RPMI8226 (cell line): ENCODE measurements at regions not wholly inside any gene's neighbourhood (a gene's known extent, or its start where the extent isn't known, plus 50 kb on each side); places are given as distances from the start of the nearest gene placed in this dataset.

Experiments
- DNase-seq: peaks from one replicate; pipeline ENCODE4 v3.0.0-alpha.2; 2015

- no peak for DNase-seq
These were observed 187.9 kb upstream of the PDE5A start for GRCh38 chr4:119816473-119816872.

GRCh38 chr4:119810001-119810400 lies 181.4 kb upstream of the PDE5A start:
- DNase-seq: no peak

GRCh38 chr4:119804404-119804803 lies 175.8 kb upstream of the PDE5A start:
- DNase-seq: no peak

- DNase-seq: no peak
These were observed 168.8 kb upstream of the PDE5A start for GRCh38 chr4:119797238-119797894.

- no peak for DNase-seq
These were observed 167.5 kb upstream of the PDE5A start for GRCh38 chr4:119795986-119796578.

- no peak for DNase-seq
These were observed 166.1 kb upstream of the PDE5A start for GRCh38 chr4:119794681-119795080.

GRCh38 chr4:119794113-119794512 lies 165.5 kb upstream of the PDE5A start:
- DNase-seq: no peak

GRCh38 chr4:119788349-119789266 lies 160.0 kb upstream of the PDE5A start:
- peak; percentile 22 for DNase-seq

GRCh38 chr4:119785963-119786362 lies 157.4 kb upstream of the PDE5A start:
- DNase-seq: peak; percentile 42

- DNase-seq: peak; percentile 4
These were observed 154.8 kb upstream of the PDE5A start for GRCh38 chr4:119783189-119783983.

- no peak for DNase-seq
These were observed 152.4 kb upstream of the PDE5A start for GRCh38 chr4:119781044-119781443.

GRCh38 chr4:119774840-119775239 lies 146.2 kb upstream of the PDE5A start:
- DNase-seq: no peak

GRCh38 chr4:119765951-119766350 lies 137.3 kb upstream of the PDE5A start:
- no peak for DNase-seq

GRCh38 chr4:119765469-119765868 lies 136.9 kb upstream of the PDE5A start:
- DNase-seq: no peak

GRCh38 chr4:119763386-119763785 lies 134.8 kb upstream of the PDE5A start:
- DNase-seq: no peak

GRCh38 chr4:119755599-119755998 lies 127.0 kb upstream of the PDE5A start:
- no peak for DNase-seq

- DNase-seq: no peak
These were observed 124.3 kb upstream of the PDE5A start for GRCh38 chr4:119752936-119753335.

- no peak for DNase-seq
These were observed 122.2 kb upstream of the PDE5A start for GRCh38 chr4:119750771-119751170.

- no peak for DNase-seq
These were observed 121.4 kb upstream of the PDE5A start for GRCh38 chr4:119750048-119750447.

- DNase-seq: no peak
These were observed 120.2 kb upstream of the PDE5A start for GRCh38 chr4:119748853-119749252.

- DNase-seq: no peak
These were observed 118.3 kb upstream of the PDE5A start for GRCh38 chr4:119746951-119747350.

- DNase-seq: no peak
These were observed 116.7 kb upstream of the PDE5A start for GRCh38 chr4:119745351-119745750.

GRCh38 chr4:119744580-119744979 lies 116.0 kb upstream of the PDE5A start:
- no peak for DNase-seq
